ENCODE measurements at regions not wholly inside any gene's neighbourhood (a gene's known extent, or its start where the extent isn't known, plus 50 kb on each side); places are given as distances from the start of the nearest gene placed in this dataset.

DNA sequence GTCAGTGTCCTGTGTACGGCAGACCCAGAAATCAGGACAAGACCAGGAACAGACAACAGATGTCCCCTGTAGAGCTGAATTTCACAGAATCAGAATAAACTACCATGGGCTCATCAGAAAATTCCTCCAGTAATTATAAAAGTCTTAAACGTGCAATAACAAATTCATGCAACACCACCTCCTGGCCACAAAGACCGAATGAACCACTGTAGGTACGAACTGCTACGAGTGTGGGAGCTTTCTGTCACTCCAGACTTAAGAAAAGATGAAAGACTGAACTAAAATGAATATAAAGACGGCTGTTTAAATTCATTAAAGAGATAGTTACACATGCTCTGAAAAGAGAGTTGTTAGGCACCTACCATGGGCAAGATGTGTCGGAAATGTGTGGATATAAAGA, 333.5 kb downstream of the RRAGC start:
- TF ChIP-seq TCF4 (CRISPR knock-in tag; IDR thresholded peaks at IDR 0.05; ENCODE audit: borderline replicate concordance) (no peak), ZC3H10 (CRISPR knock-in tag; IDR thresholded peaks at IDR 0.05) (no peak), GLIS3 (CRISPR knock-in tag; IDR thresholded peaks at IDR 0.05) (no peak), BACH2 (CRISPR knock-in tag; IDR thresholded peaks at IDR 0.05; ENCODE audit: borderline replicate concordance) (no peak), ZNF70 (CRISPR knock-in tag; IDR thresholded peaks at IDR 0.05) (no peak), RARB (CRISPR knock-in tag; IDR thresholded peaks at IDR 0.05) (no peak), OSR1 (CRISPR knock-in tag; IDR thresholded peaks at IDR 0.05) (no peak), PPARA (CRISPR knock-in tag; IDR thresholded peaks at IDR 0.05; ENCODE audit: borderline replicate concordance) (no peak), PATZ1 (CRISPR knock-in tag; IDR thresholded peaks at IDR 0.05; ENCODE audit: borderline replicate concordance) (no peak), CREB5 (CRISPR knock-in tag; IDR thresholded peaks at IDR 0.05; ENCODE audit: low read depth) (no peak), CSDC2 (CRISPR knock-in tag; IDR thresholded peaks at IDR 0.05) (no peak), ZFP30 (CRISPR knock-in tag; IDR thresholded peaks at IDR 0.05) (no peak)

Data from SK-N-SH treated with all-trans-retinoic acid at 6 μM for 48 hours (cell line).